SK-N-MC (cell line): ENCODE measurements at regions not wholly inside any gene's neighbourhood (a gene's known extent, or its start where the extent isn't known, plus 50 kb on each side); places are given as distances from the start of the nearest gene placed in this dataset.

Experiments used
- DNase-seq: peaks from one replicate; pipeline ENCODE4 v3.0.0-alpha.2; 2011; ENCODE audit warnings: low read depth, low spot score
- H3K27ac ChIP-seq: fragments of 200-600 bp; sonication (generic); 2 replicates; pipeline ENCODE4 v1.5.1; 2016; ENCODE audit warnings: mixed run types
- H3K36me3 ChIP-seq: fragments of 200-600 bp; sonication (generic); 2 replicates; pipeline ENCODE4 v1.6.1; 2017; ENCODE audit warnings: antibody characterized with exemption, low read length, mixed read lengths; ENCODE audit not compliant: insufficient read depth
- H3K4me3 ChIP-seq: fragments of 200-600 bp; sonication (generic); 2 replicates; pipeline ENCODE4 v1.5.1; 2016
- H3K9ac ChIP-seq: fragments of 200-600 bp; sonication (generic); 2 replicates; pipeline ENCODE4 v1.8.0; 2017; ENCODE audit warnings: mixed run types, mixed read lengths; ENCODE audit not compliant: insufficient read length
- H3K9me3 ChIP-seq: fragments of 200-600 bp; sonication (generic); 2 replicates; pipeline ENCODE4 v1.6.1; 2017; ENCODE audit warnings: low read depth, mild to moderate bottlenecking, antibody characterized with exemption, low read length, moderate library complexity, mixed read lengths
- EZH2 ChIP-seq: fragments of 200-600 bp; sonication (generic); IDR thresholded peaks from one replicate; pipeline ENCODE4 v1.6.1; 2017; ENCODE audit warnings: antibody characterized with exemption
- FOXP2 ChIP-seq: optimal IDR thresholded peaks from 2 replicates; pipeline ENCODE3; 2011; ENCODE audit warnings: mild to moderate bottlenecking, moderate library complexity; ENCODE audit not compliant: insufficient read depth; ENCODE audit errors: extremely low read length, control extremely low read depth
- POLR2AphosphoS5 ChIP-seq: IDR thresholded peaks from 2 replicates; pipeline ENCODE4 v1.6.1; 2012; ENCODE audit warnings: mild to moderate bottlenecking, low read depth, low read length, borderline replicate concordance

- no peak for DNase-seq
Measured at GRCh38 chr1:174077749-174078490, 55.8 kb upstream of the RC3H1 start.

GRCh38 chr1:174075245-174075692 is 53.1 kb upstream of the RC3H1 start:
- H3K4me3 ChIP-seq: peak overlapping the region; percentile 39; the same call in 1 of the 2 replicates
- no peaks in the 10 kb centered on the region for H3K9me3 ChIP-seq
- H3K9ac ChIP-seq: peak overlapping the region; percentile 54
- TF ChIP-seq EZH2 (no peak), POLR2AphosphoS5 (no peak), FOXP2 (no peak)
- no peaks in the 10 kb centered on the region for H3K36me3 ChIP-seq
- no peak for DNase-seq
- H3K27ac ChIP-seq: peak overlapping the region; percentile 65

More at GRCh38 chr1:174077749-174078490, 55.8 kb upstream of the RC3H1 start:
- TF ChIP-seq FOXP2 (no peak), EZH2 (no peak), POLR2AphosphoS5 (no peak)
- Histone ChIP-seq H3K27ac (no peak overlapping the region), H3K4me3 (no peak overlapping the region), H3K36me3 (no peaks in the 10 kb centered on the region), H3K9me3 (no peaks in the 10 kb centered on the region), H3K9ac (no peak overlapping the region)

- no peaks in the 10 kb centered on the region for H3K36me3 ChIP-seq
- H3K9me3 ChIP-seq: no peaks in the 10 kb centered on the region
- DNase-seq: peak; percentile 39
- H3K9ac ChIP-seq: peak overlapping the region; percentile 54
- peak overlapping the region; percentile 39; the same call in 1 of the 2 replicates for H3K4me3 ChIP-seq
- no peak for TF ChIP-seq FOXP2
- no peak for TF ChIP-seq POLR2AphosphoS5
- no peak for TF ChIP-seq EZH2
- H3K27ac ChIP-seq: peak overlapping the region; percentile 65
Measured at GRCh38 chr1:174074757-174075156, 52.6 kb upstream of the RC3H1 start.

- H3K36me3 ChIP-seq: no peaks in the 10 kb centered on the region
- TF ChIP-seq FOXP2 (no peak), POLR2AphosphoS5 (no peak), EZH2 (no peak)
- H3K9me3 ChIP-seq: no peaks in the 10 kb centered on the region
- no peak overlapping the region for H3K9ac ChIP-seq
- no peak overlapping the region for H3K4me3 ChIP-seq
- H3K27ac ChIP-seq: no peak overlapping the region
- no peak for DNase-seq
Measured at GRCh38 chr1:174072581-174072980, 50.4 kb upstream of the RC3H1 start.
